Anterior cingulate cortex (tissue), 58 donors: ENCODE measurements at regions not wholly inside any gene's neighbourhood (a gene's known extent, or its start where the extent isn't known, plus 50 kb on each side); places are given as distances from the start of the nearest gene placed in this dataset.
"Not testable (repeated sequence)": the region's sequence is repeated elsewhere in the genome, so short reads cannot be mapped to it uniquely, and the experiment has no call there.

ENCODE experiments used
- DNase-seq, 58 donors: peaks; one replicate each; lab custom pipeline; 2025; lab: John Stamatoyannopoulos, UW

GRCh38 chr3:104043001-104043543 is 1323.6 kb upstream of the ALCAM start:
- peak in 11 of 58 donors; percentile 2 to 64 (median 16) for DNase-seq

- DNase-seq = no peak
Observed at GRCh38 chr3:104044002-104044401, 1322.7 kb upstream of the ALCAM start.

- no peak for DNase-seq
Observed at GRCh38 chr3:104066658-104067057, 1300.1 kb upstream of the ALCAM start.

GRCh38 chr3:104069114-104069513 is 1297.6 kb upstream of the ALCAM start:
- DNase-seq = no peak

GRCh38 chr3:104070906-104071305 is 1295.8 kb upstream of the ALCAM start:
- no peak for DNase-seq

GRCh38 chr3:104080088-104080626 is 1286.6 kb upstream of the ALCAM start:
- no peak for DNase-seq

- no peak for DNase-seq
Observed at GRCh38 chr3:104088738-104089137, 1278.0 kb upstream of the ALCAM start.

- not testable (repeated sequence) for DNase-seq
Observed at GRCh38 chr3:104089987-104090386, 1276.7 kb upstream of the ALCAM start.

GRCh38 chr3:104101736-104102135 is 1265.0 kb upstream of the ALCAM start:
- no peak for DNase-seq

- DNase-seq = peak in 6 of 58 donors; percentile 1 to 24 (median 8)
Observed at GRCh38 chr3:104102386-104102785, 1264.3 kb upstream of the ALCAM start.

GRCh38 chr3:104106276-104106675 is 1260.4 kb upstream of the ALCAM start:
- no peak for DNase-seq

GRCh38 chr3:104108522-104108921 is 1258.2 kb upstream of the ALCAM start:
- DNase-seq = no peak

GRCh38 chr3:104126463-104126862 is 1240.2 kb upstream of the ALCAM start:
- no peak for DNase-seq

- DNase-seq = no peak
Observed at GRCh38 chr3:104126864-104127553, 1239.7 kb upstream of the ALCAM start.

- DNase-seq = no peak
Observed at GRCh38 chr3:104127830-104128229, 1238.9 kb upstream of the ALCAM start.

GRCh38 chr3:104132566-104133403 is 1233.9 kb upstream of the ALCAM start:
- no peak for DNase-seq

- no peak for DNase-seq
Observed at GRCh38 chr3:104133630-104134029, 1233.1 kb upstream of the ALCAM start.

- no peak for DNase-seq
Observed at GRCh38 chr3:104137116-104137515, 1229.6 kb upstream of the ALCAM start.

GRCh38 chr3:104145164-104145563 is 1221.5 kb upstream of the ALCAM start:
- DNase-seq = no peak

- no peak for DNase-seq
Observed at GRCh38 chr3:104149154-104149553, 1217.6 kb upstream of the ALCAM start.

GRCh38 chr3:104150724-104151123 is 1216.0 kb upstream of the ALCAM start:
- no peak for DNase-seq
